GM23248 (cell line): ENCODE measurements at regions not wholly inside any gene's neighbourhood (a gene's known extent, or its start where the extent isn't known, plus 50 kb on each side); places are given as distances from the start of the nearest gene placed in this dataset.

Source experiments
- DNase-seq: peaks from one replicate; pipeline ENCODE4 v3.0.0-alpha.2; 2015
- H2AFZ ChIP-seq: fragments of 200-600 bp; sonication (generic); 2 replicates; pipeline ENCODE4 v1.6.1; 2016; ENCODE audit warnings: antibody characterized with exemption
- H3F3A ChIP-seq: fragments of 200-600 bp; sonication (generic); 2 replicates; pipeline ENCODE4 v1.6.1; 2016; ENCODE audit warnings: mild to moderate bottlenecking, antibody characterized with exemption, mixed run types; ENCODE audit not compliant: insufficient read depth
- H3K27ac ChIP-seq: fragments of 200-600 bp; sonication (generic); 2 replicates; pipeline ENCODE4 v1.5.1; 2016; ENCODE audit warnings: mild to moderate bottlenecking
- H3K27me3 ChIP-seq: fragments of 200-600 bp; sonication (generic); replicated peaks from 2 replicates; pipeline ENCODE4 v1.6.1; 2016; ENCODE audit warnings: mild to moderate bottlenecking; ENCODE audit not compliant: insufficient read depth
- H3K36me3 ChIP-seq: fragments of 200-600 bp; sonication (generic); 2 replicates; pipeline ENCODE4 v1.6.1; 2016; ENCODE audit warnings: low read depth, mild to moderate bottlenecking
- H3K4me1 ChIP-seq: fragments of 200-600 bp; sonication (generic); 2 replicates; pipeline ENCODE4 v1.6.1; 2016; ENCODE audit warnings: mild to moderate bottlenecking; ENCODE audit not compliant: insufficient read depth
- H3K4me2 ChIP-seq: fragments of 200-600 bp; sonication (generic); one replicate; pipeline ENCODE4 v1.6.1; 2016; ENCODE audit warnings: mild to moderate bottlenecking; ENCODE audit not compliant: unreplicated experiment
- H3K4me3 ChIP-seq: fragments of 200-600 bp; sonication (generic); 2 replicates; pipeline ENCODE4 v1.5.1; 2016; ENCODE audit warnings: mild to moderate bottlenecking
- H3K79me2 ChIP-seq: fragments of 200-600 bp; sonication (generic); 2 replicates; pipeline ENCODE4 v1.6.1; 2016; ENCODE audit warnings: mild to moderate bottlenecking; ENCODE audit not compliant: insufficient read depth
- H3K9ac ChIP-seq: fragments of 200-600 bp; sonication (generic); 2 replicates; pipeline ENCODE4 v1.6.1; 2016; ENCODE audit warnings: mild to moderate bottlenecking
- H3K9me2 ChIP-seq: fragments of 200-600 bp; sonication (generic); 2 replicates; pipeline ENCODE4 v1.6.1; 2016; ENCODE audit warnings: mixed run types, mild to moderate bottlenecking, moderate library complexity; ENCODE audit not compliant: insufficient read depth
- H3K9me3 ChIP-seq: fragments of 200-600 bp; sonication (generic); one replicate; pipeline ENCODE4 v1.6.1; 2017; ENCODE audit warnings: low read depth
- H4K20me1 ChIP-seq: fragments of 200-600 bp; sonication (generic); 2 replicates; pipeline ENCODE4 v1.6.0; 2016; ENCODE audit not compliant: insufficient read depth
- EZH2 ChIP-seq: fragments of 200-600 bp; sonication (generic); IDR thresholded peaks from 2 replicates; pipeline ENCODE4 v1.6.1; 2018; ENCODE audit warnings: antibody characterized with exemption, mild to moderate bottlenecking; ENCODE audit not compliant: insufficient read depth, poor library complexity, severe bottlenecking
- EZH2phosphoT487 ChIP-seq: fragments of 200-600 bp; sonication (generic); IDR thresholded peaks from 2 replicates; pipeline ENCODE4 v1.6.1; 2018; ENCODE audit warnings: antibody characterized with exemption, moderate library complexity, mild to moderate bottlenecking, low read depth; ENCODE audit not compliant: insufficient read depth
- WGBS, 2 experiments: methylation state at CpG; one replicate each; pipeline ENCODE4 v1.1.6; 2015 to 2017; ENCODE audit warnings: low lambda C conversion rate in 2 of 2, low coverage in 1 of 2; ENCODE audit errors: missing lambda C conversion rate in 2 of 2; 5-methylcytosine and 5-hydroxymethylcytosine counted together
- in situ Hi-C: fragments of 300-500 bp; cut with MboI; formaldehyde crosslinking; loops from 2 replicates; pipeline ENCODE4 v1.15.0; 2020

DNA sequence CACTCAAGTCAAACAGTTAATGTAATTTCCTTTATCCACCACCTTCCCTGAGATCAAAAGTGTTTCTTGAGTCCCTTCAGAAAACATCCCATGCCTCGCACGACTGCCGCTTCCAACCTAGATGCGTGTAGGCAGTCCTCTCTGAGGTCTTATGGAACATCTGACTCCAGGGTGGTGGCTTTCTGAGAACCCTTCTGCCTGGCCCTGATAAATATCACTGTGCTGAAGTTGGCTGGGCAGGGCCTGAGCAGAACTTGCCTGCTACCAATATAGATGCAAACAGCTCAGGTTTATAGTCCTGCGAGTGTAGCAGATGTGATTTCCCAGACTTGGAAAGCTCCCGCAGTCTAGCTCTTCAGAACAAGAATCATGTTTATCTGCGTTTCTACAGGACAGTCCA is 61.1 kb upstream of the GPR12 start:
- Histone ChIP-seq H3K79me2 (no peaks in the 10 kb centered on the region), H3K9me3 (no peaks in the 10 kb centered on the region), H3K4me1 (no peaks in the 10 kb centered on the region), H3K9ac (no peak overlapping the region), H3K27me3 (peaks cover 8% of the 10 kb centered on the region; the same call in 1 of the 2 replicates), H3F3A (no peaks in the 10 kb centered on the region), H3K9me2 (no peaks in the 10 kb centered on the region), H3K4me2 (no peak overlapping the region), H3K27ac (no peak overlapping the region), H3K4me3 (no peak overlapping the region), H4K20me1 (no peaks in the 10 kb centered on the region), H2AFZ (no peak overlapping the region), H3K36me3 (no peaks in the 10 kb centered on the region)
- no peak for TF ChIP-seq EZH2
- TF ChIP-seq EZH2phosphoT487: no peak
- 52 to 58% methylated on average over 7 of the region's 7 CpGs for WGBS, 2 experiments
- DNase-seq: no peak
- in situ Hi-C loops: no loop called here

DNA sequence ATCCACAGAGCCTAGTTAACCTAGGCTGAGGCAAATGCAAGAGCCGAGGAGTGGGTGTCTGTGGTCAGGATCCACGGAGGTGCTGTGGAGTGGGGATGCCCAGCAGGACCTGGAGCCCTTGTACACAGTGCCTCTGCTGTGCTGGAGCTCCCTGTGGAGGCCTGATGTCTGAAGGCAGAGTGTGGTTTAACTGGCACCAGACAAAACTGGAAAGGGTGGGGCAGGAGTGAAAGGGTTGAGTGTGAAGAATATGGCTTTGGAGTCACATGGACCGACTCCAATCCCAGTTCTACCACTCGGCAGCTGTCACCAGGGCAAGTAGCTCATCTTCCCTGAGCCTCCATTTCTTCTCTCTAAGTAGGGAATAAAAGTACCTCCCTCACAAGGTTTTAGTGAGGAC is 60.3 kb upstream of the GPR12 start:
- H3F3A ChIP-seq: no peaks in the 10 kb centered on the region
- no peak overlapping the region for H3K4me2 ChIP-seq
- H3K9me2 ChIP-seq: no peaks in the 10 kb centered on the region
- no peak overlapping the region for H3K4me3 ChIP-seq
- H3K79me2 ChIP-seq: no peaks in the 10 kb centered on the region
- 17 to 21% methylated on average over 4 of the region's 4 CpGs for WGBS, 2 experiments
- TF ChIP-seq EZH2phosphoT487 (no peak), EZH2 (no peak)
- no peak overlapping the region for H3K9ac ChIP-seq
- in situ Hi-C loops: no loop called here
- no peak overlapping the region for H3K27ac ChIP-seq
- no peaks in the 10 kb centered on the region for H4K20me1 ChIP-seq
- no peak overlapping the region for H2AFZ ChIP-seq
- H3K27me3 ChIP-seq: peaks cover 8% of the 10 kb centered on the region; the same call in 1 of the 2 replicates
- no peak for DNase-seq
- no peaks in the 10 kb centered on the region for H3K9me3 ChIP-seq
- H3K36me3 ChIP-seq: no peaks in the 10 kb centered on the region
- no peaks in the 10 kb centered on the region for H3K4me1 ChIP-seq

DNA sequence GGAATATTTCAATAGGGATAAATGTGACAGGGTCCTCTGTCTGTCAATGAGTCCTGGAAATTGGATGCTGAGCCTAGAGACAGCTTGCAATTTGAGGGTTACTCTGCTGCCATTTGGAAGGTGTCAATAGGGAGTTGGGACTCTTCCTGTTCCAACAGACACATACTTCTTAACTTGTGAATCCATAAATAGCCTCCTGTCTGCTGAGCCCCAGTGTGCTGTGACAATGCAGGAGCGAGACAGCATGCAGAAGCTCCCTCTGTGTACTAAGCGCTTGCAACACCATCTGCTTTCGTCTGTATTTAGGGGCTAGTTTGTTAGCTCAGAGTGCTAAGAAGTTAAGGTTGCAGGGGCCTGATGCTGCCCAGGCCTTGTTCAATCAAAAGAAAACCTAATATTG is 58.5 kb upstream of the GPR12 start:
- Histone ChIP-seq H3K9me2 (no peaks in the 10 kb centered on the region), H2AFZ (no peak overlapping the region), H3K4me1 (no peaks in the 10 kb centered on the region), H3K4me2 (no peak overlapping the region), H4K20me1 (no peaks in the 10 kb centered on the region), H3K27ac (no peak overlapping the region), H3K9me3 (no peaks in the 10 kb centered on the region), H3F3A (no peaks in the 10 kb centered on the region), H3K27me3 (peaks cover 8% of the 10 kb centered on the region; the same call in 1 of the 2 replicates), H3K4me3 (no peak overlapping the region), H3K79me2 (no peaks in the 10 kb centered on the region), H3K36me3 (no peaks in the 10 kb centered on the region), H3K9ac (no peak overlapping the region)
- WGBS, 2 experiments: 19 to 25% methylated on average over 3 of the region's 3 CpGs
- DNase-seq: no peak
- no peak for TF ChIP-seq EZH2
- TF ChIP-seq EZH2phosphoT487: no peak
- in situ Hi-C loops: no loop called here

DNA sequence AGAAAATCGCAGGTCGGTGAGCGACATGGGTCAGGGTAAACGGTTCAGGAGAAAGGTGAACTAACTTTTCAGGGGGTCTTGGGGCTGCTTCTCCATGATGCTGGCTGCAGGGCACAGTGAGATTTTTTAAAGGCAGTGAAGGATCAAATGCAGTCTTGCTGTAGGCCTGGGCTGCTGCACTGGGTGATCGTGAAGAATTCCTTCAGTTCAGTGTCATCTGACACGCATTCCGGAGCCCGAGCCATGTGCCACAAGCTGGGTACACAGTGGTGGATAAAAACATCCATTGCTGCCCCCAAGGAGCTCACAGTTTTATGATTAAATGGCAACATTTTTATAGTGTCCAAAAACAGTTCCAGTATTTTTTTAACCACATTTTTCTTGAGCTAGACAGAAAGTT is 56.3 kb upstream of the GPR12 start:
- 0 out of 2 replicates have a peak, but pooled peaks cover 11% of the 10 kb centered on the region for H3K27me3 ChIP-seq
- in situ Hi-C loops: no loop called here

DNA sequence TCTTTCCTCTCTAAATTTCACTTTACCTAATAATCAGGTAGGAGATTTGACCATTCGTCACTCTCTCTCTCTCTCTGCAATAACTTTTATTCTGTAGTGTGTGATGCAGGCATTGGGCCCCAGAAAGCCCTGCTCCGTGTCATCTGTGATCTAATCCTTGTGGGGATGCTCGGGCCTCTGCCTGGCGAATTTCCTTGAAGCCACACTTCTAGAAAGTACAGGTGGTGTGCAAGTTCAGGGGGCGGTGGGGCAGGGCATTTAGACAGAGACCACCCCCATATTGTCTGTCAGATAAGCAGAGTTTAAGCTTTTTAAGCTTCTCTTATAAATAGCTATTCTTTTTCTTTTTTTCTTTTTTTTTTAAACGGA is 53.4 kb upstream of the GPR12 start:
- Histone ChIP-seq H3K9ac (no peak overlapping the region), H3K79me2 (no peaks in the 10 kb centered on the region), H3K9me2 (no peaks in the 10 kb centered on the region), H3F3A (no peaks in the 10 kb centered on the region), H3K4me1 (no peaks in the 10 kb centered on the region), H3K9me3 (no peaks in the 10 kb centered on the region), H3K36me3 (no peaks in the 10 kb centered on the region), H3K4me2 (no peak overlapping the region), H4K20me1 (no peaks in the 10 kb centered on the region), H3K27ac (no peak overlapping the region), H3K27me3 (0 out of 2 replicates have a peak, but pooled peaks cover 11% of the 10 kb centered on the region), H2AFZ (no peak overlapping the region), H3K4me3 (no peak overlapping the region)
- no peak for DNase-seq
- in situ Hi-C loops: no loop called here
- 21 to 31% methylated on average over 6 of the region's 6 CpGs for WGBS, 2 experiments
- no peak for TF ChIP-seq EZH2phosphoT487
- no peak for TF ChIP-seq EZH2

More for the DNA sequence above, 56.3 kb upstream of the GPR12 start:
- Histone ChIP-seq H3K36me3 (no peaks in the 10 kb centered on the region), H3K9ac (no peak overlapping the region), H3K4me3 (no peak overlapping the region), H3K4me1 (no peaks in the 10 kb centered on the region), H3K9me3 (no peaks in the 10 kb centered on the region), H3F3A (no peaks in the 10 kb centered on the region), H3K9me2 (no peaks in the 10 kb centered on the region), H3K4me2 (no peak overlapping the region), H3K27ac (no peak overlapping the region), H4K20me1 (no peaks in the 10 kb centered on the region), H2AFZ (no peak overlapping the region), H3K79me2 (no peaks in the 10 kb centered on the region)
- WGBS, 2 experiments: 24 to 26% methylated on average over 8 of the region's 8 CpGs
- no peak for TF ChIP-seq EZH2phosphoT487
- TF ChIP-seq EZH2: no peak
- DNase-seq: no peak
